Keratinocyte (primary cell): ENCODE measurements at regions not wholly inside any gene's neighbourhood (a gene's known extent, or its start where the extent isn't known, plus 50 kb on each side); places are given as distances from the start of the nearest gene placed in this dataset.
A peak's percentile ranks its signal among the peaks of the same experiment; 100 is the strongest.
"Not testable (repeated sequence)": the region's sequence is repeated elsewhere in the genome, so short reads cannot be mapped to it uniquely, and the experiment has no call there.

Experiments
- DNase-seq: peaks from one replicate; pipeline ENCODE4 v3.0.0-alpha.2; 2011; ENCODE audit warnings: low read depth, missing footprints, low spot score
- FAIRE-seq: peaks from 2 replicates; lab custom pipeline; 2011; peaks lifted over from hg19 to GRCh38; lab: Jason Lieb, UNC
- H2AFZ ChIP-seq: 2 replicates; pipeline ENCODE4 v1.6.0; 2012; ENCODE audit warnings: low read length, control low read depth, inconsistent platforms; ENCODE audit not compliant: control insufficient read depth
- H3K27ac ChIP-seq: 2 replicates; pipeline ENCODE4 v1.5.1; 2011; ENCODE audit warnings: low read length; ENCODE audit not compliant: control insufficient read depth, insufficient read depth
- H3K27me3 ChIP-seq: 3 replicates; pipeline ENCODE4 v1.6.0; 2011; ENCODE audit warnings: low read length; ENCODE audit not compliant: control insufficient read depth, insufficient read depth; ENCODE audit errors: extremely low read depth
- H3K36me3 ChIP-seq, 2 experiments: 2 replicates in 1 of 2; 3 replicates in 1 of 2; pipeline ENCODE4 v1.5.1; 2011; ENCODE audit warnings: low read length in 2 of 2, mild to moderate bottlenecking in 1 of 2; ENCODE audit not compliant: control insufficient read depth in 2 of 2, insufficient read depth in 2 of 2; ENCODE audit errors: extremely low read depth in 1 of 2
- H3K4me1 ChIP-seq: 3 replicates; pipeline ENCODE4 v1.5.1; 2011; ENCODE audit warnings: low read length; ENCODE audit not compliant: control insufficient read depth, insufficient read depth; ENCODE audit errors: extremely low read depth
- H3K4me2 ChIP-seq: 3 replicates; pipeline ENCODE4 v1.6.0; 2011; ENCODE audit warnings: low read depth, low read length; ENCODE audit not compliant: control insufficient read depth, insufficient read depth; ENCODE audit errors: extremely low read depth
- H3K4me3 ChIP-seq, 3 experiments: fragments of 200-600 bp in 1 of 3; sonication (generic) in 1 of 3; 2 replicates in 2 of 3; 3 replicates in 1 of 3; pipeline ENCODE4 v1.5.1; 2011 to 2016; ENCODE audit warnings: low read length in 3 of 3, mild to moderate bottlenecking in 3 of 3, control low read depth in 2 of 3, inconsistent platforms in 1 of 3, low read depth in 1 of 3, mixed read lengths in 1 of 3, mixed run types in 1 of 3, moderate library complexity in 1 of 3; ENCODE audit not compliant: control insufficient read depth in 2 of 3, insufficient read depth in 2 of 3; ENCODE audit errors: extremely low read depth in 1 of 3
- H3K79me2 ChIP-seq: 2 replicates; pipeline ENCODE4 v1.6.0; 2012; ENCODE audit warnings: low read length; ENCODE audit not compliant: control insufficient read depth, insufficient read depth
- H3K9ac ChIP-seq: 3 replicates; pipeline ENCODE4 v1.6.0; 2011; ENCODE audit warnings: low read length; ENCODE audit not compliant: control insufficient read depth, insufficient read depth; ENCODE audit errors: extremely low read depth
- H3K9me1 ChIP-seq: 3 replicates; pipeline ENCODE4 v1.6.0; 2011; ENCODE audit warnings: low read length; ENCODE audit not compliant: control insufficient read depth, insufficient read depth; ENCODE audit errors: extremely low read depth
- H3K9me3 ChIP-seq: 2 replicates; pipeline ENCODE4 v1.5.1; 2012; ENCODE audit warnings: low read depth, low read length; ENCODE audit not compliant: control insufficient read depth
- H4K20me1 ChIP-seq: 3 replicates; pipeline ENCODE4 v1.6.0; 2011; ENCODE audit warnings: low read length; ENCODE audit not compliant: control insufficient read depth, insufficient read depth; ENCODE audit errors: extremely low read depth
- dilution Hi-C: fragments of 300-500 bp; cut with MboI; formaldehyde crosslinking; loops from one replicate; pipeline ENCODE4 v1.7.0; 2020; ENCODE audit warnings: low sequenced_read_pairs; ENCODE audit not compliant: extremely low pct_ligation_motif_present

GRCh38 chr5:177941386-177941785 is 54.7 kb downstream of the PROP1 start:
- H3K4me1 ChIP-seq, H3K9me1 ChIP-seq, H3K4me3 ChIP-seq, H3K79me2 ChIP-seq, H3K27me3 ChIP-seq, H3K27ac ChIP-seq, H3K9ac ChIP-seq, dilution Hi-C loops, DNase-seq, H3K4me2 ChIP-seq, FAIRE-seq, H2AFZ ChIP-seq, H3K9me3 ChIP-seq, H4K20me1 ChIP-seq, H3K36me3 ChIP-seq: not testable (repeated sequence)

- H3K27ac ChIP-seq, H3K4me1 ChIP-seq, dilution Hi-C loops, DNase-seq, H3K79me2 ChIP-seq, H3K9me1 ChIP-seq, H4K20me1 ChIP-seq, H3K9ac ChIP-seq, H3K27me3 ChIP-seq, H3K36me3 ChIP-seq, H3K9me3 ChIP-seq: not testable (repeated sequence)
- H3K4me3 ChIP-seq = peak overlapping the region in 2 of 3 experiments; percentile 18 to 39
- H2AFZ ChIP-seq = peak overlapping the region; percentile 33
- H3K4me2 ChIP-seq = peak overlapping the region; percentile 27
- peak; percentile 9 for FAIRE-seq
These were observed 56.5 kb downstream of the PROP1 start for GRCh38 chr5:177939246-177940171.

- H3K9ac ChIP-seq, FAIRE-seq, H3K27me3 ChIP-seq, H3K4me1 ChIP-seq, H3K79me2 ChIP-seq, H2AFZ ChIP-seq, H3K4me2 ChIP-seq, H3K9me3 ChIP-seq, dilution Hi-C loops, H4K20me1 ChIP-seq, H3K9me1 ChIP-seq, H3K36me3 ChIP-seq, H3K27ac ChIP-seq, DNase-seq: not testable (repeated sequence)
- peak overlapping the region in 1 of 3 experiments; percentile 39 for H3K4me3 ChIP-seq
These were observed 57.3 kb downstream of the PROP1 start for GRCh38 chr5:177938767-177939166.

- H3K27me3 ChIP-seq, H3K27ac ChIP-seq, dilution Hi-C loops, H3K4me3 ChIP-seq, H3K4me1 ChIP-seq, H2AFZ ChIP-seq, H3K9ac ChIP-seq, DNase-seq, H3K79me2 ChIP-seq, H3K9me3 ChIP-seq, H3K4me2 ChIP-seq, H4K20me1 ChIP-seq, H3K36me3 ChIP-seq, H3K9me1 ChIP-seq: not testable (repeated sequence)
- peak; percentile 87 for FAIRE-seq
These were observed 61.8 kb downstream of the PROP1 start for GRCh38 chr5:177934233-177934632.
